ENCODE measurements at regions not wholly inside any gene's neighbourhood (a gene's known extent, or its start where the extent isn't known, plus 50 kb on each side); places are given as distances from the start of the nearest gene placed in this dataset.

- Histone ChIP-seq H3K36me3 (replicated peaks; ENCODE audit: control insufficient read depth, insufficient read depth, low read length) (no peaks in the 10 kb centered on the region), H3K4me3 (ENCODE audit: insufficient read depth, low read depth, low read length) (no peak overlapping the region), H3K27me3 (ENCODE audit: control insufficient read depth, insufficient read depth, low read length) (no peaks in the 10 kb centered on the region)
- DNase-seq, result no peak
Observed at GRCh38 chr2:164069540-164069939, 333.7 kb upstream of the FIGN start.

GRCh38 chr2:164068063-164068462 lies 332.3 kb upstream of the FIGN start:
- no peak for DNase-seq
- H3K4me3 ChIP-seq (ENCODE audit: insufficient read depth, low read depth, low read length), result no peak overlapping the region
- no peaks in the 10 kb centered on the region for H3K27me3 ChIP-seq (ENCODE audit: control insufficient read depth, insufficient read depth, low read length)
- H3K36me3 ChIP-seq (replicated peaks; ENCODE audit: control insufficient read depth, insufficient read depth, low read length), result no peaks in the 10 kb centered on the region

GRCh38 chr2:164066095-164066494 lies 330.3 kb upstream of the FIGN start:
- Histone ChIP-seq H3K36me3 (replicated peaks; ENCODE audit: control insufficient read depth, insufficient read depth, low read length) (no peaks in the 10 kb centered on the region), H3K27me3 (ENCODE audit: control insufficient read depth, insufficient read depth, low read length) (no peaks in the 10 kb centered on the region)
- DNase-seq, result no peak

GRCh38 chr2:164065038-164065437 lies 329.2 kb upstream of the FIGN start:
- Histone ChIP-seq H3K4me3 (ENCODE audit: insufficient read depth, low read depth, low read length) (no peak overlapping the region), H3K27me3 (ENCODE audit: control insufficient read depth, insufficient read depth, low read length) (no peaks in the 10 kb centered on the region), H3K36me3 (replicated peaks; ENCODE audit: control insufficient read depth, insufficient read depth, low read length) (no peaks in the 10 kb centered on the region)
- no peak for DNase-seq

More at GRCh38 chr2:164066095-164066494, 330.3 kb upstream of the FIGN start:
- no peak overlapping the region for H3K4me3 ChIP-seq (ENCODE audit: insufficient read depth, low read depth, low read length)

- Histone ChIP-seq H3K4me3 (ENCODE audit: insufficient read depth, low read depth, low read length) (no peak overlapping the region), H3K36me3 (replicated peaks; ENCODE audit: control insufficient read depth, insufficient read depth, low read length) (no peaks in the 10 kb centered on the region), H3K27me3 (ENCODE audit: control insufficient read depth, insufficient read depth, low read length) (no peaks in the 10 kb centered on the region)
- DNase-seq, result peak; percentile 20
Observed at GRCh38 chr2:164061129-164061746, 325.4 kb upstream of the FIGN start.

GRCh38 chr2:164060031-164060430 lies 324.2 kb upstream of the FIGN start:
- no peaks in the 10 kb centered on the region for H3K36me3 ChIP-seq (replicated peaks; ENCODE audit: control insufficient read depth, insufficient read depth, low read length)

GRCh38 chr2:164055623-164056022 lies 319.8 kb upstream of the FIGN start:
- H3K4me3 ChIP-seq (ENCODE audit: insufficient read depth, low read depth, low read length), result no peak overlapping the region
- no peaks in the 10 kb centered on the region for H3K27me3 ChIP-seq (ENCODE audit: control insufficient read depth, insufficient read depth, low read length)
- no peaks in the 10 kb centered on the region for H3K36me3 ChIP-seq (replicated peaks; ENCODE audit: control insufficient read depth, insufficient read depth, low read length)
- DNase-seq, result no peak

More at GRCh38 chr2:164060031-164060430, 324.2 kb upstream of the FIGN start:
- Histone ChIP-seq H3K4me3 (ENCODE audit: insufficient read depth, low read depth, low read length) (no peak overlapping the region), H3K27me3 (ENCODE audit: control insufficient read depth, insufficient read depth, low read length) (no peaks in the 10 kb centered on the region)
- DNase-seq, result no peak

GRCh38 chr2:164054651-164055050 lies 318.8 kb upstream of the FIGN start:
- H3K36me3 ChIP-seq (replicated peaks; ENCODE audit: control insufficient read depth, insufficient read depth, low read length), result no peaks in the 10 kb centered on the region
- H3K27me3 ChIP-seq (ENCODE audit: control insufficient read depth, insufficient read depth, low read length), result no peaks in the 10 kb centered on the region
- no peak overlapping the region for H3K4me3 ChIP-seq (ENCODE audit: insufficient read depth, low read depth, low read length)
- no peak for DNase-seq

- no peak for DNase-seq
Observed at GRCh38 chr2:164053021-164053420, 317.2 kb upstream of the FIGN start.

GRCh38 chr2:164052006-164052405 lies 316.2 kb upstream of the FIGN start:
- no peaks in the 10 kb centered on the region for H3K36me3 ChIP-seq (replicated peaks; ENCODE audit: control insufficient read depth, insufficient read depth, low read length)
- no peak overlapping the region for H3K4me3 ChIP-seq (ENCODE audit: insufficient read depth, low read depth, low read length)
- DNase-seq, result no peak
- no peaks in the 10 kb centered on the region for H3K27me3 ChIP-seq (ENCODE audit: control insufficient read depth, insufficient read depth, low read length)

More at GRCh38 chr2:164053021-164053420, 317.2 kb upstream of the FIGN start:
- Histone ChIP-seq H3K27me3 (ENCODE audit: control insufficient read depth, insufficient read depth, low read length) (no peaks in the 10 kb centered on the region), H3K36me3 (replicated peaks; ENCODE audit: control insufficient read depth, insufficient read depth, low read length) (no peaks in the 10 kb centered on the region), H3K4me3 (ENCODE audit: insufficient read depth, low read depth, low read length) (no peak overlapping the region)

- no peaks in the 10 kb centered on the region for H3K27me3 ChIP-seq (ENCODE audit: control insufficient read depth, insufficient read depth, low read length)
Observed at GRCh38 chr2:164048729-164049128, 312.9 kb upstream of the FIGN start.

GRCh38 chr2:164046040-164046439 lies 310.2 kb upstream of the FIGN start:
- H3K36me3 ChIP-seq (replicated peaks; ENCODE audit: control insufficient read depth, insufficient read depth, low read length), result no peaks in the 10 kb centered on the region
- H3K4me3 ChIP-seq (ENCODE audit: insufficient read depth, low read depth, low read length), result no peak overlapping the region
- no peak for DNase-seq
- no peaks in the 10 kb centered on the region for H3K27me3 ChIP-seq (ENCODE audit: control insufficient read depth, insufficient read depth, low read length)

More at GRCh38 chr2:164048729-164049128, 312.9 kb upstream of the FIGN start:
- no peak for DNase-seq
- Histone ChIP-seq H3K36me3 (replicated peaks; ENCODE audit: control insufficient read depth, insufficient read depth, low read length) (no peaks in the 10 kb centered on the region), H3K4me3 (ENCODE audit: insufficient read depth, low read depth, low read length) (no peak overlapping the region)

GRCh38 chr2:164044622-164045021 lies 308.8 kb upstream of the FIGN start:
- DNase-seq, result no peak
- no peaks in the 10 kb centered on the region for H3K36me3 ChIP-seq (replicated peaks; ENCODE audit: control insufficient read depth, insufficient read depth, low read length)
- no peaks in the 10 kb centered on the region for H3K27me3 ChIP-seq (ENCODE audit: control insufficient read depth, insufficient read depth, low read length)
- no peak overlapping the region for H3K4me3 ChIP-seq (ENCODE audit: insufficient read depth, low read depth, low read length)

- Histone ChIP-seq H3K27me3 (ENCODE audit: control insufficient read depth, insufficient read depth, low read length) (no peaks in the 10 kb centered on the region), H3K4me3 (ENCODE audit: insufficient read depth, low read depth, low read length) (no peak overlapping the region), H3K36me3 (replicated peaks; ENCODE audit: control insufficient read depth, insufficient read depth, low read length) (no peaks in the 10 kb centered on the region)
- no peak for DNase-seq
Observed at GRCh38 chr2:164039270-164039669, 303.5 kb upstream of the FIGN start.

- no peak for DNase-seq
- Histone ChIP-seq H3K36me3 (replicated peaks; ENCODE audit: control insufficient read depth, insufficient read depth, low read length) (no peaks in the 10 kb centered on the region), H3K4me3 (ENCODE audit: insufficient read depth, low read depth, low read length) (no peak overlapping the region), H3K27me3 (ENCODE audit: control insufficient read depth, insufficient read depth, low read length) (no peaks in the 10 kb centered on the region)
Observed at GRCh38 chr2:164032995-164033394, 297.2 kb upstream of the FIGN start.

GRCh38 chr2:164030623-164031022 lies 294.8 kb upstream of the FIGN start:
- Histone ChIP-seq H3K4me3 (ENCODE audit: insufficient read depth, low read depth, low read length) (no peak overlapping the region), H3K27me3 (ENCODE audit: control insufficient read depth, insufficient read depth, low read length) (no peaks in the 10 kb centered on the region), H3K36me3 (replicated peaks; ENCODE audit: control insufficient read depth, insufficient read depth, low read length) (no peaks in the 10 kb centered on the region)
- DNase-seq, result no peak
